GM11168 (cell line): ENCODE measurements at regions not wholly inside any gene's neighbourhood (a gene's known extent, or its start where the extent isn't known, plus 50 kb on each side); places are given as distances from the start of the nearest gene placed in this dataset.

Experiments
- in situ Hi-C: fragments of 300-500 bp; cut with MboI; formaldehyde crosslinking; loops from one replicate; pipeline ENCODE4 v1.12.0; 2022; ENCODE audit warnings: low sequenced_read_pairs; ENCODE audit not compliant: unreplicated experiment

DNA sequence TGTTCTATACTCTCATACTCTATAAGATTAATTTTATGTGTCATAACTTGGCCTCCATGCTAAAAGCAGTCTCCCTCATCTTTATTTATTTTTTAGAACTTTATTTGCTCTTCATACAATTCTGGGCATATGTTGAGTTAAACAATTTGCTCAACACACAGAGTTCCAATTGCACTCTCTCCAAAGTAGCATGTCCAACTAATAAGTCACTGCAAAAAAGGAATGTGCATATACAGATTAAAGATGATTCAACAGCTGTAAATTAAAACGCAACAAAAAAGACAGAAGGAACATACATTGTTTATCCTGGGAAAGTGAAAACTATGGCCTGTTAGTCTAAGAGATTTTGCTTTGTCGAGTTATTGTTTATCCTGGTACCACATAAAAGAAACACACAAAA lies 277.7 kb upstream of the ACVR2A start:
- in situ Hi-C loops = no loop called here

DNA sequence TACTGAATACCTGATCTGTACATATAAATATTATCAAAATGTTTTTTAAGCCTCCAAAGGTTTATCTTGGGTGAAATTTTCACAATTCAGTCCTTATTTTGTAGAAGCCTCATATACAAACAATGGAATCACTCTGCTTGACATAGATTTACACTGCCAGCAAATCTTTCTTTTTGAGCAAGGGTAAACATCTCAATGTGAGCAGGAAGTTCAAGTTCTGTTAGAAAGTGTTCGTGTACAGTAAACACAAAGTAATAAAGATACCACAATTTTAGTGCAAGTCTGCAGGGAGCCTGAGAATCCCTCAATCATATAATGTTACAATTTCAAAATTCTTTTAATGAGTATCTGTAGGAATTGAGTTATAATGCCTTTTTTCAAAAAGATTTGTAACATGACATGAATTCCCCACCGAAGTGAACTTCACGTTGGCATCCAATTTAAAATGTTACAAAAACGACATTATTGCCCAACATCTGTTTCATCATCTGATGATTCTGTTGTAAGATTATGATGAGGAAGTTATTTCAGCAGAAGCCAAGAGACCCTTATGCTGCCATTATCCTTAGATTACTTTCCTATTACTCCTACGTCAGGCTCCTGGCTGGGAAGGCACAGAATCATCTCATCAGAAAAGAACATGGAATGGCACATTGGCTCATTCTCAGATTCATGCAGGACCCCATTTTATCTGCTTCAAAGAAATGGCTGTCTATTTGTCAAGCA lies 283.9 kb upstream of the ACVR2A start:
- in situ Hi-C loops = no loop called here

DNA sequence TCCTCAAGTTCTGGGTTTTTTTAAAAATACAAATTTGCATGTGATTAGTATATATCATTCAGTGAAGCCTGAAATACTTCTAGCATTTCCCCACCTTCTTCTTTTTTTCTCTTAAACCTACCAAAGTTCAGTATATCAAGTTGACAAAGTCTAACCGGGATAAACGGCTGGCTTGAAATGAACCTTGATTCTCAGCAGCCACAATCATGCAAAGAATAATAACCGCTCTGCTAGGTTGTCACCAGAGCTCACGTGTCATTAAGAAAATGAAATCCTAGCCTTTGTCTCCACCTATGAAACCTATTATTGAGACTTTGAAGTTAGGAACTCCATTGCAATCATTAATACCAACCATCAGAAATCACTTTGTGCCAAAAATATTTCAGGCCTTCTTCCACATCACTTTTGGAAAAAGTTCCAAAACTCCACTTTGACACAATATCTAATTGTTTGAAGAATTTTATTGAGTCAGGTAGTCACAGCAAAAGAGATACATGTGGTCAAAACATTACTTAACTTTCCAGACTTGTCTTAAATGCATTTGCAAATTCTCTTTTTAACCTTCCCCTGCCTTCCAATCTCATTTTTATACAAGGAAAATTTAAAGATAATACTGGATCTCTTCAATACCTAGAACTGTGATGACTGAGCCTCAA lies 285.6 kb upstream of the ACVR2A start:
- in situ Hi-C loops = no loop called here

DNA sequence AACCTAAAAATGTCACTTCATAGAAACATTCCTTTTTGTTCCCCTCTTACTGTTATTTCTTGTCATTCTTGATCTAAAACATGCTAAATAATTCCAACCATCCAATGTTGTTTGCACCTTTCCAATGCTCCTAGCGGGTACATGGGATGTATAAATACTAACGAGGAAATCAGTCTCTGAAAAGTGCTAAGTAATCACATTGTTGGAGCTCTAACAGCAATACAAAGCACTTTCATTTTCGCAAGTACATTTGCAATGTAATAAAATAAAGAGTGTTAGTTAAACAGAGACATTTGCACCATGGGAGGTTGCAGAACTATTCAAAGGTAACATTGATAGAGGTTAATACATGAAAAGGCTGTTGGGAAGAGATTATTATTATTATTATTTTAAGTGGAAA lies 286.2 kb upstream of the ACVR2A start:
- in situ Hi-C loops = no loop called here

DNA sequence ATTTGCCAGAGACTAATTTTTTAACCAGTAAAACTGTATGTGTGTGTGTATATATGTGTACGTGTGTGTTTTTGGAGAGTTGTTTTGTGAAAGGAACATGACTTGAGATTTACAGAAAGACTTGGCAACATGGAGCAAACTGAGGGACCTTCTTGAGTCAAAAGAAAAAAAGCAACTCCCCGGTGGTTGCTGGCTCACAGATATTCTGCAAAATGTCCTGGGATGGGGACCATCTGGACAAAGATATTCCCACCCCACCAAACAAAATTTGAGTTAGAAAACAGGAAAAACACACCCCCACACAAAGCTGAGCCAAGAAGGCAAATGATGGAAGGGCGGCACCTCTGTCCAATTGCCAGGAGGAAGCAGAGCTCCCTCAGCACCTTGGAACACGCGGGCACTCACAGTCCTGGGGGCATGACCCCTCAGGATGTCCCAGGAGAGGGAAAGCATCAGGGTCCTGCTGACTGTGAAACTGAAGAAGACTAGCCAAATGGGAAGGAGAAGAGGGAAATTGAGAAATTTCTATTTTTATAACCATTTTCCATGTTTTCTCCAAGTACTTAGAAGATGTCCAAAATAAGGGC lies 290.2 kb upstream of the ACVR2A start:
- in situ Hi-C loops = no loop called here

DNA sequence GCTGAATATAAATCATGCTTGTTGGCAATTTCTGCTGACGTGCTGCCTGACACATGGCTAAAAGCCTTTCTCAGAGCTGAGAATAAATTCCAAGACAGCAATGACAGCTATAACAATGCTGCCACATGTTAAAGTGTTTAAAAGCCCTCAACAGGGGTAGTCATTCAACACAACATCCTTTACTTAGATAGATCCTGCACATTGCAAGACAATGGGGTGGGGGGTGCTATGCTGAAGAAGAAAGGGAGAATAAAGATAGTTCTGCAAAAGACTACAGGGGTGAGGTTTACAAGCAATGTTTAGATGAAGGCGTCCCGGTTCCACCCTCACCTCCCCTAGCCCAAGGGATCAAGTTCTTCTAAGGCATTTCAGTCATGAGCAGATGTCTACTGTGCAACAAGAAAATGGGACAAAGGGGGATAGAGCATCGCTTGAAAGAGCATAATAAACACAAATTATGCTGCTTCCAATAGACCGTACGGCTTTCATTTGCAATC lies 291.0 kb upstream of the ACVR2A start:
- in situ Hi-C loops = no loop called here

DNA sequence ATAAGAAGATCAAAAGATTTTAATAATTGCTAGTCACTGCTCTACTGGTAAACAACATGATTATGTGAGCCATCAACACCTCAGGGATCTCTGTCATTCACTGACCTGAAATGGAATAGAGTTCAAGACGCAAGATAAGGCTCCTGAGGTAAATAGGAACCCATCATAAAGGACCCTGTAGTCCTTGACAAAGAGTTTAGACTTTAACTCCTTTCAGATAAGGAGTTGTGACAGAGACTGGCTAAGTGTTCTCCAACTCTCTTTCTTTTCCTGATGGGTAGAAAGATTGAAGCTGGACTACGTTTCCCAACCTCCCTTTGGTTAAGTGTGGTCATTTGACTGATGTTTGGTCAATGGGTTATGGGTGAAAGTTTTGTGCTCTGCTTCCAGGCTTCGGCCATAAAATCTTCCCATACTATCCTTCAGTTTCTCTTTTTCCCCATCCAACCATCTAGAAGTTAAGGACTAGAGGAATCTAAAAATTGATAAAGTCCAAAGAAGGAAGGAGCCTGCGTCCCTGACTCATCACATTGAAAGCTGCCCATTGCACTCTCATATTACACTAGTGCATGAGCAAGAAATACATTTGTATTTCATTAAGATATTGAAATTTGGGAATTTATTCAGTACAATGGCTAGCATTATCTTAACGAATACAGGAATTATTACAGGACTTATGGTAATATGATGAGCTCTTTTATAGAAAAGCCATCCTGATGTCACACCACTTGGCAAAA lies 293.7 kb upstream of the ACVR2A start:
- in situ Hi-C loops = no loop called here

DNA sequence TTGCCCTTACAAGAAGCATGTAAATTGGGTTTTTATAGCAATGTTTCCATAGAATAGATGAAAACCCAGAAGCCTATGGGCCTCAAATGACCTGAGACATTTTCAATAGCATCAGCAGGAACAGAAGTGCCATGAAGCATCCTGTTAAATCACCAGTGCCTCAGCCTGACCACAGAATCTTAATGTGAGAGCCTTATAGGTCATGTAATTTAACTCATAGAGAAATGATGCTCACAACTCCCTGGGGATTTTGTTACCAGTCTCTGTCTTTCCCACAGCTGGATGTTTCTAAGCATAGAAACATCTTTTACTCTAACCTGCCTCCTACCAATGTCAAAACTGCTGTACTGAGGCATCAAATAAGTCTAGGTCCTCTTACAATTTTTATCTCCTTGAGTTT lies 295.8 kb upstream of the ACVR2A start:
- in situ Hi-C loops = no loop called here

DNA sequence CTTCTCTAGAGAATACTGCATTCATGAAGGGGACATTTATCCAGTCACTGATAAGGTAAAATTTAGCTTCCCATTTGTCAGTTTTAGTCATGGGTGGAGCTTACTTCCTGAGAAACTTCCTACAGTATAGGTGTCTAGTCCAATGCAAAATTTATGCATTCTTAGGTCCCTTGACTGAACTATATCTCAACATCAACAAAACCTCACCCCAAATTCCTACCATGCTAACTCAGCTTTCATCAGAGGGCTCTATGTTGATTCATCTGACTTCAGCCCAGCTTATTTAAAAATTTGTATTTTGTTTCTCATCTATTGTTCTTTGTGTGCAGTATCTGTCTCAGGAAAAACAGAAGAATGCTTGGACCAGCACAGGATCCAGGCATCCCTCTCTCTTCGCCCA lies 296.4 kb upstream of the ACVR2A start:
- in situ Hi-C loops = no loop called here

DNA sequence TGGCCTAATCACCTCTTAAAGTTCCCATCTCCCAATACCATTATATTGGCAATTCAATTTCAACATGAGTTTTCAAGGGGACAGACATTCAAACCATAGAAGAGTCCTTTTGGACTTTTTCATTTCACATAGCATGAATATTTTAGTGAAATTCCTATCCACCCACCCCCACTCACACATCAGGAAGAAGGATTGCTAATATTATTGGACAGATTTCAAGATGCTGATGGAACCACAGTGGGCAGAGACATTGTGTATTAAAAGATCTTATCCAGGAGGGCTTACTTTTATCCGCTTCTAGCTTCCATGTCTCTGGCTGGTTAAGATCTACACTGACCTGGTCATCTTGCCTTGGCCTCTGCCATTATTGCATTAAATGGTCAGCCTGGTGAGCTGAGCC lies 297.4 kb upstream of the ACVR2A start:
- in situ Hi-C loops = no loop called here

DNA sequence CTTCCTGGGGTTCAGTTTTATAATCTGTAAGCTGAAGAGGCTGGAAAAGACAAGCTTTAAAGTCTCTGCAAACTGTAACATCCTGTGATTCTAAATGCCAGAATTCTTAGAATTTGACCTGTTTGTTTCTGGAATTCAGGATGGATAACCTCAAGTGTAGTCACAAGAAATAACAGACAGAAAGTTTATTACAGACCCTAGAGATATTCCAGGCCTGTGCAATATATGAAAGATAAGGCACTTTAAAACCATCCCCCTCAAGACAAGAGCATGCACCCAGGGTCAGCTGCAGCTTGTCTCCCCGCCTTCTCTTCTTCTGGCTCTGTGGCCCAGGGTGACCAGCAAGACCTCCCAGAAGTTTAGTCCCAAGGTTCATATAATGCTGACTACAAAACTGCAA lies 298.7 kb upstream of the ACVR2A start:
- in situ Hi-C loops = no loop called here

DNA sequence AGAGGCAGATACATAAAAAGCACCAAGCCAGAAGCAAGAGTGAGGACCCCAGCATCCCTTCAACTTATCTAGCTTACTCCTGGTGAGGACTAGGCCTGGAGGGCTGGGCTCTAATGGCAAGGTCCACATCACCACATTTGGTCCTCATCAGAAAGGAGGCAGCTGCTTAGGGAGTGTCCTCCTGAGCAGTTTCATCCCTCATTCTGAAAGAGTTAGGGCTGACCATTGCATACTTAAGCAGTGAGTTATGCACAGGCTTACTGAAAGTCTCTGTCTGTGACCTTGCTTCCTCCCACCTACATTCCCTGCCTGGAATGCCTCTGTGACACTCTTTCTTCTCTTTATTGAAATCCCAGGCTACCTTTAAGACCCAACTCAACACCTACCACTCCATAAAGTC lies 301.8 kb upstream of the ACVR2A start:
- in situ Hi-C loops = no loop called here

DNA sequence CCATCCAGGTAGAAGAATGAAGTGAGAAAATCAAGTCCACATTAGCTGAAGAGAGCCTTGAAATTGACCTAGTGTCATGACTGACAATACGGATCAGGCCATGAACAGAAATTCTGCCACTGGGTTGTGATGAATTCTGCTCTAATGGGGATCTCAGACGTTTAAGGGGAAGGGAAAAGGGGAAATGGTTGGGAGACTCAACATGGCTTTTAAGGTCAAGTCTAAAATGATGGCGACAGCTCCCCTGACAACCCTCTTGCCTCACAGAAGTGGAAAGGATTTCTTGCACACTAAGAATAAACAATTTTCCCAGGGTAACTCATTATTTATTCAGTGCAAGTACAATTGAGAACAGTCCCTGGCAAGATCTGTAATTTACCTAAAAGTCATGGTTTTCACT lies 302.5 kb upstream of the ACVR2A start:
- in situ Hi-C loops = no loop called here

DNA sequence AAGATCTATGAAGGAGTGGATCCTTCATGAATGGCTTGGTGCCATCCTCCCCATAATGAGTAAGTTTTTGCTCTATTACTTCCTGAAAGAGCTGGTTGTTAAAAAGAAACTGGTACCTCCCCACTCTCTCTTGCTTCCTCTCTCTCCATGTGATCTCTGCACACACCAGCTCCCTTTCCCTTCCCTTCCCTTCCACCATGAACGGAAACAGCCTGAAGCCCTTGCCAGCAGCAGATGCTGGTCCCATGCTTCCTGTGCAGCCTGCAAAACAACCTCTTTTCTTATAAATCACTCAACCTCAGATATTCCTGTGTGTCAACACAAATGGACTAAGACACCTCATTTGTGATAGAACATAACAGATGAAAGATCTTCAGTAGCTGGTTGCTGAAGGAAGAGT lies 303.5 kb upstream of the ACVR2A start:
- in situ Hi-C loops = no loop called here

DNA sequence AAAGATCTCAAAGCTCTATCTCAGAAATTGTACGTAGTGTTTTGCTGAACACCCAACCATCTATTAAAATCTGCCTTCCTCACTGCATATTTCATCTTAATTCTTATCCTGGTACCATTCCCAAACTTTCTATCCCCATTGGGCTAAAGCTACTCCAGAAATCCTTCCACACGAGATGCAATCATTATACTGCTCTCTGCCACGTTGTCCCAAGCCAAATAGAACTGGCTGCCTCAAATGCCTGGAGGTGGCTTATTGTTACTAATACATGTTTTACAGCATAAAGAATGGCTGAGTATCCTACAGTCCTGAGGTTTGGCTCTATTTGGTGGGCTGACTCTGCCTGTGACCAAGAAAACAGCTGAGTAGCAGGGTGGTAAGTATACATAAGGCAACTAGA lies 306.0 kb upstream of the ACVR2A start:
- in situ Hi-C loops = no loop called here

DNA sequence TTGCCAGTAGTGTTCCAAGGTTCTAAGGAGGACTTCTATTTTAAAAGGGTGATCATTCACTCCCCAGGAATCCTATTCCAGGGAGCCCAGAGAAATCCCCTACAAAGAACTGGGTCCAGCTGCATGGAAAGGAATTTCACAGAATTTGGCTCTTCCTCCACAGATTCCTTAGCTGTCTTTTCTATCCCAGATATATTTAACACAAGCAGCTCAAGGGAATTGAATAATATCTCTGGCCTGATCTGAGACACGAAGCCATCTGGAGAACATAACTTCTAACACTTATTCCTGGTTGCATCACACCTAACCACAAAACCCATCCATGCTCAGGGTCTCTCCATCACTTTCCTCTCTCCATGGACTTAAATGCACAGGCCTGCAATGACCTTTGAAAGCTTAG lies 306.7 kb upstream of the ACVR2A start:
- in situ Hi-C loops = no loop called here

DNA sequence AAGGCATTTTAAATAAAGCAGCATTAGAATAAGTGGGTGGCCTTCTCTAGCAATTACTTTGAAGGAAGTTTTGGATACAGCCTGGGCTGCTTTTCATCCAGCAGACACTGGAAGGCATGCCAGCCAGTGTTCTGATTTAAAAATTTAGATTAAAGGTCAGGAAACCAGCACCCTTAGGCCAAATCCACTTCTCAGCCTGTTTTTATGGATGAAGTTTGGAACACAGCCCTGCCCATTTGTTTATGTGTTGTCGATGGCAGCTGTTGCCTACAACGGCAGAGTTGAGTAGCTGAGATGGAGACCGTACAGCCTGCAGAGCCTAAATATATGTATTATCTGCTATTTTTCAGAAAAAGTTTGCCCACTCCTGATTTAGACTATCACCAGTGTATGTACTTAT lies 313.6 kb upstream of the ACVR2A start:
- in situ Hi-C loops = no loop called here

DNA sequence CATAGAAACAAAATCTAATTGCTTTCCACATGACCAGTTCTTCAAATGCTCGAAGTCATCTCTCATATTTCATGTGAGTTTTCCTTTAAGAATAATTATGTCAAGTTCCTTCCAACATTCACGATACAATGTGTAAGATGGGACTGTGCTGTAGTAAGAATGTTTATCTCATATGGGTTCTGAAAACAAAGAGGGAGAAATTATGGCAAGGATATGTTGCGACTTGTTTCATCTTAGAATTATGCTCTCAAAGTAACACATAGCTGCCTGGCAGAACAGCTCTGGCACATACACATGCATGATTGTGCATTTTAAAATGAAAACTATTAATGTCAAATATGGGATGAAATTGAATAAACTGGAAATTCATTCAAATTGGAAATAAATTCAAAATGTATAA lies 314.8 kb upstream of the ACVR2A start:
- in situ Hi-C loops = no loop called here

DNA sequence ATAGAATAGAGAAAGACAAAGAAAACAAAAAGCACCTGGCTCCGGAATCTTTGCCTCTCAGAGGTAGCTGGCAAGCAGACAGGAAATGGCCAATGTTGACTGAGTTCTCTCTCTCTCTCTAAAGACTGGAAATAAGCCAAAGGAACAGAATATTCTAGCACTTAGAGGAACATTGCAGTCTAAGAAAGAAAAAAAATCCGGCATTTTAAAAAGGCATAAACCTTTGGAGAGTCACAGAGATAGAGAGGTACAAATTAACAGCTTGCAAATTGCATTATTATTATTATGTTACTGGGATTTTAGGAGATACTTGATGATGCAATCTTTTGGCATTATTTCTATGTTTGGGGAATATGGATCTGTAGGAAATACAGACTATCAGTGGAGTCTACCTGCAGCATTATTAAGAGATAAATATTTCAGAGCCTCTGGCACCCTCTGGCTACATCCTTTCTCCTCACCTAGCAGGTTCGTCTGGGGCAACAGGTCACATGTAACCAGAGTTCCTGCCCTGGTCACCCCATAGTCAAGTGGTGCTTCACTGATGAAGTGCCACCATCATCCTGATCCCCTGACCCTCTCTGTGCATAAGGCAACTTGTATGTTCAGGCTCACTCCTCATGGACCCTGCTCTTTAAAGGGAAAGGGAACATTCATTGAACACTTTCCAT lies 318.9 kb upstream of the ACVR2A start:
- in situ Hi-C loops = no loop called here

DNA sequence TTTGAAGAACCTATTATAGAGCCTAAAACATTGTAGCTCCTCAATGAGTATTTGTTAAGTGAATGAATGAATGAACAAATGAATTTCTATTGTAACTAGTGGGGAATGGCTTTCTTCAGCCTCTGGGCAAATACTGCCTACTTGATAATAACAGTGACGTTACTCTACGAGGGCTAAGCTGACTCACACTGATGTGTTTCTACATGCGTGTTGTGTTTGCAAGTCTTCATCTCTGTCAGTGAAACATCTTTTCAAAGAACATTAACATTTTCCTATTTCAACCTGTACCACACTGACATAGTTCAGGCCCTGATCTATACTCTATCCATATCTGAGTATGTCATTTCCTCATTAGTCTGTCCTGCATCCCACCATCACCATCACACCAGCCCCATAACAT lies 319.9 kb upstream of the ACVR2A start:
- in situ Hi-C loops = no loop called here

DNA sequence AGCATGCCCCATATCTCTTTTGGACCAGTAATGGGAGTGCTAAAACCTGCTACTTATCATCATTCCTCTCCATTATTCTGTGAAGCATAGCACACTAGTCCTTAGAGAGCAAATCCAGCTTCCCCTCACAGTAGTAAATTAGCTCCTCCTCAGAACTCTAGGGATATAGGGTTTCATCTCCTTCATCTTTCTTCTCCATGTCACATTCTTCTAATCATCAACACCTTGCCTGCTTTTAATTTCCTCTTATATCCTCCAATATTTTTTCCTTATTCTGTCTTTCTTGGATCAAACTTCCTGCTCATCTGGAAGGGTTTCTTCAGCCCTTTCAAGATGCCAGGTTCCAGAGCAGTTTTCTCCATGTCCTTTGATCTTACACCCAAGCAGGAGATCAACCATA lies 321.4 kb upstream of the ACVR2A start:
- in situ Hi-C loops = no loop called here
